NB4 (cell line): ENCODE measurements at regions not wholly inside any gene's neighbourhood (a gene's known extent, or its start where the extent isn't known, plus 50 kb on each side); places are given as distances from the start of the nearest gene placed in this dataset.

Experiments used
- DNase-seq: peaks from one replicate; pipeline ENCODE4 v3.0.0; 2010; ENCODE audit warnings: low read depth
- H3K4me3 ChIP-seq: one replicate; pipeline ENCODE4 v1.5.1; 2011; ENCODE audit warnings: mild to moderate bottlenecking, low read depth, low read length, moderate library complexity
- MAX ChIP-seq: IDR thresholded peaks from 2 replicates; pipeline ENCODE4 v1.6.1; 2011; ENCODE audit warnings: low read depth, low read length
- MYC ChIP-seq: IDR thresholded peaks from 2 replicates; pipeline ENCODE4 v1.6.1; 2011; ENCODE audit warnings: low read depth, low read length
- POLR2A ChIP-seq: IDR thresholded peaks from 2 replicates; pipeline ENCODE4 v1.6.1; 2011; ENCODE audit warnings: mild to moderate bottlenecking; ENCODE audit not compliant: insufficient read length; ENCODE audit errors: extremely low read depth
- TF ChIP-seq, protein P1 (sequence below): IDR thresholded peaks from one replicate; pipeline ENCODE4 v1.5.1; 2012; ENCODE audit warnings: low read depth, low read length

GRCh38 chr4:175405961-175406360 is 406.1 kb downstream of the GPM6A start:
- peak; percentile 2 for DNase-seq
- TF ChIP-seq MAX: no peak
- TF ChIP-seq, protein P1, sequence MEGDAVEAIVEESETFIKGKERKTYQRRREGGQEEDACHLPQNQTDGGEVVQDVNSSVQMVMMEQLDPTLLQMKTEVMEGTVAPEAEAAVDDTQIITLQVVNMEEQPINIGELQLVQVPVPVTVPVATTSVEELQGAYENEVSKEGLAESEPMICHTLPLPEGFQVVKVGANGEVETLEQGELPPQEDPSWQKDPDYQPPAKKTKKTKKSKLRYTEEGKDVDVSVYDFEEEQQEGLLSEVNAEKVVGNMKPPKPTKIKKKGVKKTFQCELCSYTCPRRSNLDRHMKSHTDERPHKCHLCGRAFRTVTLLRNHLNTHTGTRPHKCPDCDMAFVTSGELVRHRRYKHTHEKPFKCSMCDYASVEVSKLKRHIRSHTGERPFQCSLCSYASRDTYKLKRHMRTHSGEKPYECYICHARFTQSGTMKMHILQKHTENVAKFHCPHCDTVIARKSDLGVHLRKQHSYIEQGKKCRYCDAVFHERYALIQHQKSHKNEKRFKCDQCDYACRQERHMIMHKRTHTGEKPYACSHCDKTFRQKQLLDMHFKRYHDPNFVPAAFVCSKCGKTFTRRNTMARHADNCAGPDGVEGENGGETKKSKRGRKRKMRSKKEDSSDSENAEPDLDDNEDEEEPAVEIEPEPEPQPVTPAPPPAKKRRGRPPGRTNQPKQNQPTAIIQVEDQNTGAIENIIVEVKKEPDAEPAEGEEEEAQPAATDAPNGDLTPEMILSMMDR: no peak
- TF ChIP-seq MYC: no peak
- no peak overlapping the region for H3K4me3 ChIP-seq

DNA sequence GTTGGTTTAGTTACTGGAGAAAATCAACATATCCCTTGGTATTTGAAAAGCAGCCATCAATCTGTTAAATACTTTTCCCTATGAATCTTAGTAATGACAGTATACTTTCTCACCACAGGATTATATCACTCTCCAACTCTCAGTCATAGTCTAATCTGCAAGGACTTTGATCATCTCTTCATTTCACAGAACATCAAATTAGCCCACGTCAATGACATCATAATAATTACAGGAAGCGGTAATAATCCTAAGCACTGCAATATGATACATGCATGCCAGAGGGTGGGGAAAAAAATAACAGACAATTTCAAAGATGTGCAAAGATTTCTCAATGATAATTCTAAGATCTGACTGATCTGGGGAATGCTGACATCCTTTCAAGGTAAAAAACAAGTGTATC is 404.1 kb downstream of the GPM6A start:
- no peak for TF ChIP-seq POLR2A
- no peak for TF ChIP-seq MAX
- TF ChIP-seq MYC: no peak
- TF ChIP-seq, protein P1: no peak
- no peak overlapping the region for H3K4me3 ChIP-seq
- no peak for DNase-seq

- DNase-seq: no peak
- TF ChIP-seq MAX (no peak), MYC (no peak), POLR2A (no peak)
- TF ChIP-seq, protein P1: no peak
- no peak overlapping the region for H3K4me3 ChIP-seq
Observed at GRCh38 chr4:175411251-175411650, 400.8 kb downstream of the GPM6A start.

DNA sequence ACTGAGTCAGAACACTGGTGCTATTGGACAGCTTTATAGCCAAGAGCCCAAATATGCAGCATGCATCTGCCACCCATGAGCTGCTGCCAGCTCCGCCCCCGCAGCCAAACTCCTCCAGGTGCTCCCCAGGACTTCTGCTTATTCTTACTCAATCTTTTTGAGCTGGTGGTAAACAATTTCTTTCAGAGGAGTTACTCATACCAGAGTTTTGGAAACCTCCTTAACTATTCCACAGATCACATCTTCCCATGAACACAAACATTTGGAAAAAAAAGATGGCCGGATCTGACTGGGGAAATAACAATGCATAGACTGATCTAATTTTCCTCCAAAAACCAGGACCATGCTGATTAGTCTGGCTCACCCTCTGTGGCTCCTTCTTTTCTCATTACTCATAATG is 399.9 kb downstream of the GPM6A start:
- no peak for DNase-seq
- no peak overlapping the region for H3K4me3 ChIP-seq
- TF ChIP-seq MYC: no peak
- TF ChIP-seq, protein P1: no peak

DNA sequence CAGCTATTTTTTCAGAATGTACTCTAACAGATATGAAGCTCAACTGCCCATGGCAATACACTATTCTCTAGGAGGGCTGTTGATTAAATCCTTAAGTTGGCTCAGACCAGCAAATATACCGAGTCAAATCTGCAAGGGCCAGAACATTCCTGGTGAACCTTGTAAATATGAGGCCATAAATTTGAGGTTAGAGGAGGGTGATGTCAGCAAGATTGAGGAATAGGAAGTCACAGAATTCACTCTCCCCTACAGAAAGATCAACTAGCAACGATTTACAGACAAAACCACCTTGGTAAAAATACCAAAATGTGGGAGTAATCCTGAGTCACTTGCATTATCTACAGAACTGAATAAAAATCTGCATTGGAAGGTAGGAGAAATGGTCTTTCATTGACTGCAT is 399.3 kb downstream of the GPM6A start:
- no peak for TF ChIP-seq MAX
- no peak for TF ChIP-seq POLR2A
- TF ChIP-seq, protein P1: no peak
- no peak for TF ChIP-seq MYC
- H3K4me3 ChIP-seq: no peak overlapping the region
- no peak for DNase-seq

DNA sequence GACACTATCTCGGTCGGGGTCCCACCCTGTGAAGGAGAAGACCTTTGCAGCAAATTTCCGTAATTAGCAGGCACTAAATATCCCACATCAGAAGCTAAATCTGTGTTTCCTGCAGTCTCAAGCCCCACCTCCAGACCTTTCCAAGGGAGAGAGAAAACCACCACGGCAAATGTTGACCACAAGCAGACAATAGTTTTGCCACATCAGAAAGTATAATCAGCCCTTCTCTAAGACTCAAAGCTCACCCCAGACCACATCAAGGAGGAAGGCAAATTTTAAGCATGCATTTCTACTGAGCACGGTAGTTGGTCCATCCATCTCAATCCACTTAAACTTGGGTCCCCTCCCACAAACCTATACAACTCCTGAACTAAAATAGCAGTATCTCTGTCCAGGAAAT is 398.5 kb downstream of the GPM6A start:
- H3K4me3 ChIP-seq: no peak overlapping the region
- no peak for TF ChIP-seq MAX
- TF ChIP-seq MYC: no peak
- TF ChIP-seq, protein P1: no peak
- TF ChIP-seq POLR2A: no peak
- DNase-seq: no peak
